Astrocyte (in vitro differentiated cells and primary cell): ENCODE measurements at regions not wholly inside any gene's neighbourhood (a gene's known extent, or its start where the extent isn't known, plus 50 kb on each side); places are given as distances from the start of the nearest gene placed in this dataset.
"Not testable (repeated sequence)": the region's sequence is repeated elsewhere in the genome, so short reads cannot be mapped to it uniquely, and the experiment has no call there.

Experiments
- DNase-seq: peaks from one replicate; pipeline ENCODE4 v3.0.0-alpha.2; 2010; ENCODE audit warnings: low read depth
- FAIRE-seq: peaks from 2 replicates; lab custom pipeline; 2011; peaks lifted over from hg19 to GRCh38; lab: Jason Lieb, UNC
- H2AFZ ChIP-seq: 2 replicates; pipeline ENCODE4 v1.6.0; 2012; ENCODE audit warnings: low read depth, low read length, inconsistent platforms
- H3K27ac ChIP-seq: 2 replicates; pipeline ENCODE4 v1.5.1; 2011; ENCODE audit warnings: low read depth, low read length, inconsistent platforms
- H3K27me3 ChIP-seq: 2 replicates; pipeline ENCODE4 v1.6.0; 2011; ENCODE audit warnings: low read length, inconsistent platforms; ENCODE audit not compliant: insufficient read depth
- H3K36me3 ChIP-seq: 2 replicates; pipeline ENCODE4 v1.5.1; 2011; ENCODE audit warnings: low read length, inconsistent platforms; ENCODE audit not compliant: insufficient read depth
- H3K4me1 ChIP-seq: 2 replicates; pipeline ENCODE4 v1.5.1; 2011; ENCODE audit warnings: low read length, inconsistent platforms; ENCODE audit not compliant: insufficient read depth
- H3K4me2 ChIP-seq: 2 replicates; pipeline ENCODE4 v1.6.0; 2012; ENCODE audit warnings: low read length, inconsistent platforms
- H3K4me3 ChIP-seq: 2 replicates; pipeline ENCODE4 v1.5.1; 2011; ENCODE audit warnings: low read depth, mild to moderate bottlenecking, low read length, inconsistent platforms; ENCODE audit not compliant: insufficient read depth
- H3K79me2 ChIP-seq: 2 replicates; pipeline ENCODE4 v1.6.0; 2012; ENCODE audit warnings: mild to moderate bottlenecking, low read length, inconsistent platforms; ENCODE audit not compliant: insufficient read depth
- H3K9ac ChIP-seq: 2 replicates; pipeline ENCODE4 v1.6.0; 2012; ENCODE audit warnings: mild to moderate bottlenecking, low read length, inconsistent platforms
- H3K9me3 ChIP-seq: 2 replicates; pipeline ENCODE4 v1.5.1; 2012; ENCODE audit warnings: low read depth, mild to moderate bottlenecking, low read length, inconsistent platforms; ENCODE audit not compliant: insufficient read depth
- H4K20me1 ChIP-seq: 2 replicates; pipeline ENCODE4 v1.6.0; 2012; ENCODE audit warnings: low read length, inconsistent platforms; ENCODE audit not compliant: insufficient read depth
- H3K27ac Mint-ChIP-seq: one replicate; pipeline ENCODE4 v1.8.0; 2021; ENCODE audit warnings: mild to moderate bottlenecking, mixed read lengths; ENCODE audit not compliant: unreplicated experiment
- H3K27me3 Mint-ChIP-seq: one replicate; pipeline ENCODE4 v1.8.0; 2021; ENCODE audit warnings: low read depth, mixed read lengths; ENCODE audit not compliant: unreplicated experiment
- H3K36me3 Mint-ChIP-seq: one replicate; pipeline ENCODE4 v1.8.0; 2021; ENCODE audit warnings: low read depth, mixed read lengths; ENCODE audit not compliant: unreplicated experiment
- H3K4me1 Mint-ChIP-seq: one replicate; pipeline ENCODE4 v1.8.0; 2021; ENCODE audit warnings: low read depth, mixed read lengths; ENCODE audit not compliant: unreplicated experiment
- H3K4me3 Mint-ChIP-seq: one replicate; pipeline ENCODE4 v1.8.0; 2021; ENCODE audit warnings: mild to moderate bottlenecking, moderate library complexity, mixed read lengths; ENCODE audit not compliant: unreplicated experiment
- H3K9me3 Mint-ChIP-seq: one replicate; pipeline ENCODE4 v1.8.0; 2021; ENCODE audit warnings: mild to moderate bottlenecking, mixed read lengths; ENCODE audit not compliant: unreplicated experiment
- EZH2 ChIP-seq: IDR thresholded peaks from 2 replicates; pipeline ENCODE4 v1.6.1; 2012; ENCODE audit warnings: mild to moderate bottlenecking, low read length, inconsistent platforms; ENCODE audit not compliant: insufficient read depth
- TF ChIP-seq, protein P1 (sequence below): IDR thresholded peaks from 2 replicates; pipeline ENCODE4 v1.5.1; 2011; ENCODE audit warnings: low read depth, mild to moderate bottlenecking, inconsistent platforms, low read length, moderate library complexity; ENCODE audit not compliant: insufficient read depth

DNA sequence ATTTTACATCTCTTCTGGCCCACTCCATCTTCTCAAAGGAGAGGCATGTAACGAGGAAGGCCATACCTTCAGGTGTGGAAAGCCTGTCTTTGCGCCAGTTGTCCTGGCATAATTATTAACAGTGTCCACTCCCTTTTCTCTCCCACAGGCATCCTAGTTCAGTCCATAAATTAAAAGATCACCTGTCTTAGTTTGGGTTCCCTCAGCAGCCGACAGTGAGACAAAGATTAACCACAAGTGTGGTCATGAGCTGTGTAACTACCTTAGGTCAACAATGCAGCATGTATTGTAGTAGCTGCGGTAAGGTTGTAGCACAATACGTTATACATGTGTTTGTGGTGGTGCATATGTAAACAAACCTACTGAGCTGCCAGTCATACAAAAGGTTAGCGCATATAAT, 103.3 kb upstream of the GALNT15 start:
- Histone ChIP-seq H3K36me3 (no peaks in the 10 kb centered on the region), H3K4me1 (peaks cover 47% of the 10 kb centered on the region), H4K20me1 (no peaks in the 10 kb centered on the region), H3K79me2 (no peaks in the 10 kb centered on the region), H2AFZ (no peak overlapping the region), H3K4me3 (no peak overlapping the region), H3K4me2 (no peak overlapping the region), H3K27me3 (no peaks in the 10 kb centered on the region), H3K9ac (no peak overlapping the region), H3K27ac (no peak overlapping the region), H3K9me3 (no peaks in the 10 kb centered on the region)
- FAIRE-seq (no peak), DNase-seq (peak; percentile 66)
- Mint-ChIP-seq H3K27ac (peak overlapping the region; percentile 43), H3K27me3 (no peaks in the 10 kb centered on the region), H3K4me3 (no peak overlapping the region), H3K9me3 (peaks cover 5% of the 10 kb centered on the region), H3K4me1 (peaks cover 70% of the 10 kb centered on the region), H3K36me3 (peaks cover 1% of the 10 kb centered on the region)
- no peak for TF ChIP-seq EZH2
- TF ChIP-seq, protein P1, sequence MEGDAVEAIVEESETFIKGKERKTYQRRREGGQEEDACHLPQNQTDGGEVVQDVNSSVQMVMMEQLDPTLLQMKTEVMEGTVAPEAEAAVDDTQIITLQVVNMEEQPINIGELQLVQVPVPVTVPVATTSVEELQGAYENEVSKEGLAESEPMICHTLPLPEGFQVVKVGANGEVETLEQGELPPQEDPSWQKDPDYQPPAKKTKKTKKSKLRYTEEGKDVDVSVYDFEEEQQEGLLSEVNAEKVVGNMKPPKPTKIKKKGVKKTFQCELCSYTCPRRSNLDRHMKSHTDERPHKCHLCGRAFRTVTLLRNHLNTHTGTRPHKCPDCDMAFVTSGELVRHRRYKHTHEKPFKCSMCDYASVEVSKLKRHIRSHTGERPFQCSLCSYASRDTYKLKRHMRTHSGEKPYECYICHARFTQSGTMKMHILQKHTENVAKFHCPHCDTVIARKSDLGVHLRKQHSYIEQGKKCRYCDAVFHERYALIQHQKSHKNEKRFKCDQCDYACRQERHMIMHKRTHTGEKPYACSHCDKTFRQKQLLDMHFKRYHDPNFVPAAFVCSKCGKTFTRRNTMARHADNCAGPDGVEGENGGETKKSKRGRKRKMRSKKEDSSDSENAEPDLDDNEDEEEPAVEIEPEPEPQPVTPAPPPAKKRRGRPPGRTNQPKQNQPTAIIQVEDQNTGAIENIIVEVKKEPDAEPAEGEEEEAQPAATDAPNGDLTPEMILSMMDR: no peak

DNA sequence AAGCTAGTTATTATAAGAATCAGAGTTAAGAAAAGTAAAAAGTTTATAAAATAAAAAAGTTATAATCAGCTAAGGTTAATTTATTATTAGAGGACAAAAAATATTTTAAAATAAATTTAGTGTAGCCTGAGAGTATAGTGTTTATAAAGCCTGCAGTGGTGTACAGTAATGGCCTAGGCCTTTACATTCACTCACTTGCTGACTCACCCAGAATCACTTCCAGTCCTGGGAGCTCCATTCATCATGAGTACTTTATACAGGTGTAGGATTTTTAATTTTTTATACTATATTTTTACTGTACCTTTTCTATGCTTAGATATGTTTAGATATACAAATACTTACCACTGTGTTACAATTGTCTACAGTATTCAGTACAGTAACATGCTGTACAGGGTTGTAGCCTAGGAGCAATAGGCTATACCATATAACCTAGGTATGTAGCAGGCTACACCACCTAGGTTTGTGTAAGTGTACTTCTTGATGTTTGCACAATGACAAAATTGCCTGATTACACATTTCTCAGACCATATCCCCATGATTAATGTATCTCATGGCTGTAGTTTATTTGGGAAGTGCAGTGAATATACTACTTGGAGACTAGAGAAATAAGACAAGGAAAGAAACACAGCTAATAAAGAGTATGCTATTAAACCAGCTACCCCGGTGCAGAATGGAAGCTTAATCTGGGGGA, 101.9 kb upstream of the GALNT15 start:
- TF ChIP-seq EZH2: no peak
- TF ChIP-seq, protein P1: no peak
- peaks cover 7% of the 10 kb centered on the region for H3K9me3 ChIP-seq
- H2AFZ ChIP-seq: no peak overlapping the region
- Mint-ChIP-seq H3K27ac (peak overlapping the region; percentile 97), H3K27me3 (no peaks in the 10 kb centered on the region), H3K36me3 (peaks cover 1% of the 10 kb centered on the region), H3K4me1 (peaks cover 63% of the 10 kb centered on the region), H3K9me3 (peaks cover 12% of the 10 kb centered on the region), H3K4me3 (no peak overlapping the region)
- peak; percentile 53 for DNase-seq
- no peak overlapping the region for H3K9ac ChIP-seq
- H3K79me2 ChIP-seq: no peaks in the 10 kb centered on the region
- H3K27ac ChIP-seq: peak overlapping the region; percentile 11
- H3K36me3 ChIP-seq: no peaks in the 10 kb centered on the region
- no peaks in the 10 kb centered on the region for H4K20me1 ChIP-seq
- no peak for FAIRE-seq
- peaks cover 42% of the 10 kb centered on the region for H3K4me1 ChIP-seq
- H3K4me2 ChIP-seq: no peak overlapping the region
- no peaks in the 10 kb centered on the region for H3K27me3 ChIP-seq
- no peak overlapping the region for H3K4me3 ChIP-seq

- no peak overlapping the region for H3K4me2 ChIP-seq
- no peaks in the 10 kb centered on the region for H3K79me2 ChIP-seq
- H3K4me1 ChIP-seq: peaks cover 41% of the 10 kb centered on the region
- DNase-seq (no peak), FAIRE-seq (no peak)
- Mint-ChIP-seq H3K27me3 (no peaks in the 10 kb centered on the region), H3K36me3 (peaks cover 1% of the 10 kb centered on the region), H3K4me1 (peaks cover 62% of the 10 kb centered on the region), H3K4me3 (no peak overlapping the region), H3K9me3 (peaks cover 14% of the 10 kb centered on the region), H3K27ac (peak overlapping the region; percentile 97)
- TF ChIP-seq, protein P1: no peak
- no peak for TF ChIP-seq EZH2
- no peak overlapping the region for H3K4me3 ChIP-seq
- no peak overlapping the region for H2AFZ ChIP-seq
- peaks cover 7% of the 10 kb centered on the region for H3K9me3 ChIP-seq
- no peak overlapping the region for H3K9ac ChIP-seq
- no peaks in the 10 kb centered on the region for H4K20me1 ChIP-seq
- H3K27me3 ChIP-seq: no peaks in the 10 kb centered on the region
- peak overlapping the region; percentile 83 for H3K27ac ChIP-seq
- H3K36me3 ChIP-seq: no peaks in the 10 kb centered on the region
These were observed 101.3 kb upstream of the GALNT15 start for GRCh38 chr3:16073203-16073602.

DNA sequence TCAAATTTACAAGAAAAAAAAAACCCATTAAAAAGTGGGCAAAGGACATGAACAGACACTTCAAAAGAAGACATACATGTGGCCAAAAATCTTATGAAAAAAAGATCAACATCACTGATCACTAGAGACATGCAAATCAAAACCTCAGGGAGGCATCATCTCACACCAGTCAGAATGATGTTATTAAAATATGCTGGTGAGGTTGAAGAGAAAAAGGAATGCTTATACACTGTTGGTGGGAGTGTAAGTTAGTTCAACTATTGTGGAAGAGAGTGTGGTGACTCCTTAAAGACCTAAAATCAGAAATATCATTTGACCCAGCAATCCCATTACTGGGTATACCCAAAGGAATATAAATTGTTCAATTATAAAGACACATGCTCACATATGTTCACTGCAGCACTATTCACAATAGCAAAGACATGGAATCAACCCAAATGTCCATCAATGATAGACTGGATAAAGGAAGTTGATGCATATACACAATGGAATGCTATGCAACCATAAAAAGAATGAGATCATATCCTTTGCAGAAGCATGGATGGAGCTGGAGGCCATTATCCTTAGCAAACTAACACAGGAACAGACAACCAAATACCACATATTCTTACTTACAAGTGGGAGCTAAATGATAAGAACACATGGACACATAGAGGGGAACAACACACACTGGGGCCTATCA, 100.3 kb upstream of the GALNT15 start:
- not testable (repeated sequence) for H3K27me3 ChIP-seq, H3K4me3 Mint-ChIP-seq, H3K4me2 ChIP-seq, H3K36me3 Mint-ChIP-seq, H3K79me2 ChIP-seq, H3K27me3 Mint-ChIP-seq, FAIRE-seq, H3K36me3 ChIP-seq, H3K4me3 ChIP-seq, H2AFZ ChIP-seq, H4K20me1 ChIP-seq, H3K9me3 ChIP-seq
- Histone ChIP-seq H3K27ac (peak overlapping the region; percentile 83), H3K9ac (peak overlapping the region; percentile 57), H3K4me1 (peaks cover 42% of the 10 kb centered on the region)
- H3K4me1 Mint-ChIP-seq: peaks cover 61% of the 10 kb centered on the region
- DNase-seq: peak; percentile 73
- peak overlapping the region; percentile 97 for H3K27ac Mint-ChIP-seq
- H3K9me3 Mint-ChIP-seq: peaks cover 14% of the 10 kb centered on the region
